Activated naive CD8-positive, alpha-beta T cell treated with anti-CD3 and anti-CD28 coated beads, Interleukin-2, amount 50 U/mL, for 16 hours (primary cell): ENCODE measurements at regions not wholly inside any gene's neighbourhood (a gene's known extent, or its start where the extent isn't known, plus 50 kb on each side); places are given as distances from the start of the nearest gene placed in this dataset.
"Not testable (repeated sequence)": the region's sequence is repeated elsewhere in the genome, so short reads cannot be mapped to it uniquely, and the experiment has no call there.

Experiments
- DNase-seq: peaks from one replicate; pipeline ENCODE4 v3.0.0-alpha.2; 2020; ENCODE audit warnings: low read depth, low spot score

- DNase-seq: no peak
These were observed 361.9 kb downstream of the NYAP2 start for GRCh38 chr2:225761396-225761795.

- DNase-seq: no peak
These were observed 357.7 kb downstream of the NYAP2 start for GRCh38 chr2:225757248-225757647.

GRCh38 chr2:225756198-225756597 is 356.7 kb downstream of the NYAP2 start:
- DNase-seq: no peak

GRCh38 chr2:225748609-225749008 is 349.1 kb downstream of the NYAP2 start:
- no peak for DNase-seq

- not testable (repeated sequence) for DNase-seq
These were observed 344.5 kb downstream of the NYAP2 start for GRCh38 chr2:225743996-225744395.

- no peak for DNase-seq
These were observed 343.0 kb downstream of the NYAP2 start for GRCh38 chr2:225742487-225742886.

- DNase-seq: no peak
These were observed 340.6 kb downstream of the NYAP2 start for GRCh38 chr2:225740086-225740485.

- no peak for DNase-seq
These were observed 339.8 kb downstream of the NYAP2 start for GRCh38 chr2:225739328-225739727.

- no peak for DNase-seq
These were observed 339.2 kb downstream of the NYAP2 start for GRCh38 chr2:225738735-225739134.

- no peak for DNase-seq
These were observed 338.0 kb downstream of the NYAP2 start for GRCh38 chr2:225737556-225737955.

- DNase-seq: no peak
These were observed 336.3 kb downstream of the NYAP2 start for GRCh38 chr2:225735844-225736243.

GRCh38 chr2:225725726-225726125 is 326.2 kb downstream of the NYAP2 start:
- no peak for DNase-seq
